Glomerular endothelial cell (primary cell): ENCODE measurements at regions not wholly inside any gene's neighbourhood (a gene's known extent, or its start where the extent isn't known, plus 50 kb on each side); places are given as distances from the start of the nearest gene placed in this dataset.
"Not testable (repeated sequence)": the region's sequence is repeated elsewhere in the genome, so short reads cannot be mapped to it uniquely, and the experiment has no call there.

Experiments
- DNase-seq: peaks from one replicate; pipeline ENCODE4 v3.0.0-alpha.2; 2011; ENCODE audit warnings: low read depth, low spot score; ENCODE audit errors: extremely low read depth

DNA sequence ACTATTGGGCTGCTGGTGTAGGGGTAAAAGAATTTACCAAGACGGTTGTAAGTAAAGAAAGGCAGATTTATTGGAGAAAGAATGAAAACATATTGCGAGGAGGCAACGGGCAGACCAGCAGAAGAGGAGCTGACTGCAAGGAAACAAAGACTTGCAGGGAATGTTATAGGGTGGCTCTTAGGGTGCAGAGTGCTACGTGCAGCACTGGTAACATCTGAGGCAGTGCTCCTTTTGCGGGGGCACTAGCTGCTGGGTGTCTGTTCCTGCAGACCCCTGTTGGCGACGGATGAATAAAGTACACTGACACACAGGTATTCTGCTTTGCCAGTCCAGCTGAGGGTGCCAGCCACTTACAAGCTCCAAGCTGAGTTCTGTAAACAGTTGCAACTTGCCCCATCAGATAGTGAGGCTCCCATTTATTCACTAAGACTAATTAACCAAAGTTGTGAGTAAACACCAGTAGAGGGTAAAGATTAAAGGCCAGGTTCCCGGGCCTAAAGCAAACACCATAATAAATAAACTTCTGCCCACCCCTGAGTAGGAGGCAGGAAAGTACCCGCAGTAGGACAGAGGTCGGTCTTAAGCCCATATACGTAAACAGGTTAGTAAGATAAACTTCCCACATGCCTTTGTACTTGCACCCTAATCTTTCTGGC lies 140.2 kb upstream of the KCNK1 start:
- no peak for DNase-seq

DNA sequence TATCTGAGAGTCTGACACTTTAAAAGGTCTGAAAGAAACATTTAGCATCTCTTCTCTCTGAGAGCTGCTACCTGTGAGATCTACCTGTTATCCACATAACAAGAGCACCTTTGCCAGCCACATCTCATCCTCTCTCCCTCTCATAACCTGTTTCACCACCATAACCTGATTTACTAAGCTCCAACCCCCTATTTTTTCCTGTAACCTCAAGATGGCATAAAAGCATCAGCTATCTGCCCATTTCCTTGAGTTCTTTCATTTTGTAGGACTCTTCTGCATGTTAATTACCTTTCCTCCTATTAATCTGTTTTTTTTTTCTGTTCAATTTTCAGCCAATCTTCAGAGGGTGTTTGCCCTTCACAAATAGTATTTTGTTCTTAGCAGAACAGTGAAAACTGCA lies 136.5 kb upstream of the KCNK1 start:
- DNase-seq, result no peak

DNA sequence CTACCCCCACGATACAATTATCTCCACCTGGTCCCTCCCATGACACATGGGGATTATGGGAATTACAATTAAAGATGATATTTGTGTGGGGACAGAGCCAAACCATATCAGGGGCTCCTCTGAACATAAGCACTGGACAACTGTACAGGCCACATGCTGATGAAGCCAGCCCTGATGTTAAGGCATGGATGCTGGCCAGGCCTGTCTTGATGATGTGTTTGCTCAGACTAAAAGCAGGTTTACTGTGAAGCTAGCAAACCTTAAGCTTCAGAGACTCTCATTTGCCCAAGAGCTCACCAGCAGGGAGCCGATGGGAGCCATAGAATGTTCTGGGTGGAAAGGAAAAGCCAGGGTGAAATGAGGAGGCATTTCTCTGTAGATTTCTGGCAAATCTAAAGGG lies 135.3 kb upstream of the KCNK1 start:
- no peak for DNase-seq

DNA sequence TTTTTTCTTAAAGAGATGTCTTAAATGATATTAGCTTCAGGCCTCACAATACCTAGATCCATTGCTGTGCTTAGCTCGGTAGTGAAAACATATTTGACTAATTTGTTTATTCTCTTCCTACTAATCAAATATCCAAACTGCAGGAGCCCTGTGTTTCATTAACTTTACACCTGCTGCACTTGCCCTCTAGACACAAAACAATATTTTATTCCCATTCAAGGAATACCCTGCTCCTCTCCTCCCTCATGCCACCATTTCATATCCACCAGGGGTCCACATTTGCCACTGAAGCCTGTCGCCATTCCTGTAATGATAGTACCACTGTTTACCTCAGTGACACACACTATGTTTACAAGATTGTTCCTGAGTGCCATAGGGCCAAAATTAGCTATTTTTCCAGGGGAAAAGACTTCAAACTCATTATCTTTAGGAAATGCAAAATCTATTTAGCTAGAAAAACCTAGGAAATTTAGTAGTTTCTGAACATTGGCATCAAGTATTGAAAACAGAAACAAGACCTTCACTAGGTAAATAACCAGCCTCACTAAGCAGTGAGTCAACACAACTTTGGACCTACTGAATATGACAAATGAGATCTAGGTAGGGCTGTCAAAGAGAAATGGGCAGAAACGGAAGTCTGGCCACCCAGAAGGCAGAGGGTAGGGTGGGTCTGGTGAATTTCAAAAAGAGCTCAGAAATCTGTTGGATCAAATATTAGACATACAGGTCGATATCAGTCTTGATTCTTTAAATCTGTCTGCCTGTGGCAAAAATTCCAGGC lies 134.6 kb upstream of the KCNK1 start:
- DNase-seq, result no peak

DNA sequence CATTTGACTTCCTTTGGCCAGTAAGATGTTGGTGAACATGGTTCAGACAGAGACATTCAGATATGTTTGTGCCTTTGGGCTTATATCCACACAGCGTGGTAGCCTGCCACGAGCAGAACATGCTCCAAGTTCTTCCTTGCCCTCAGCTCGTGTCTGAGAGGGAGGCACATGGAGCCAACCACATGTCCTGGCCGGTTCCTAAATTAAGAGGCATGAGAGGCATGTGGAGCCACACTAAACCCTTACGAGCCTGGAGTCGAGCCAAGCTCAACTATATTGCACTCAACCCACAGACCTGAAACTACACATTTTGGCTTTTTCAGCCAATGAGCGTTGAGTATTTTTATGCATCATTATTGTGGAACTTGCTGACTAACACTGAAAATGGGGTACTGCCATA lies 133.7 kb upstream of the KCNK1 start:
- DNase-seq, result no peak

DNA sequence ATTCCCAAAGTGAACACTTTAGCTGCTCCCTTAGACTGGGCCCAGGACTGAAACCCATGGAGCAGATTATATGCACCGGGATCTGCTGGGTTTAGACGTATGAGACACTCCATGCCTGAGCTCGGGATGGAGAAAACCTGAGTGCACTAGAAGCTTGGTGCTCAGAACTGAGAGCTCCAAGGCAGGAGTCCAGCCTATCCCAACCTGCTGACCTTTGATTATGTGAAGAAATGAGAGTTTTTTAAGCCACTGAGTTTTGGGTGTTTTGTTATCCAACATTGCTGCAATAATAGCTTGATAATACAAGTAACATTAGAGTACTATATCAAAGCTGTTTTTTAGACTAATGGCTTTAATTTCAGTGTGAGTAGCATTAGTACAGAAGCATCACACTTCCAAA lies 131.5 kb upstream of the KCNK1 start:
- DNase-seq, result no peak

DNA sequence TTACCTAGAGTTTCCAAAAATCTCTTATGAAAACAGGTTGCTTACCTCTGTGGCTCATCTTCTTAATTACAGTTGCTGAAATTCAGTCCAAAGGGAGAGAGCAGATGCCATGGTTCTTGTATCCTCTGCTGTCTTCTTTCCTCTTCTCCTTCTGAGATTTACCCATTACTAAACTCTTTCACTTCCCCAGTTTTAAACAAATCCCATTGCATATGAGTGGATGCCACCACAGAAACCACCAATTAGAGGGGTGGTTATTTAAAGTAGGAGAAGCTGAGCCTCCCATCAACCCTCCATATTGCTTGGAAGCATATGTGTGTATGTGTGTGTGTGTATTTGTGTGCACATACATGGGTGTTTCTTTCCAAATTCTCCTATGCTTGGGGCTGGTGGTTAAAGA lies 128.5 kb upstream of the KCNK1 start:
- DNase-seq, result no peak

DNA sequence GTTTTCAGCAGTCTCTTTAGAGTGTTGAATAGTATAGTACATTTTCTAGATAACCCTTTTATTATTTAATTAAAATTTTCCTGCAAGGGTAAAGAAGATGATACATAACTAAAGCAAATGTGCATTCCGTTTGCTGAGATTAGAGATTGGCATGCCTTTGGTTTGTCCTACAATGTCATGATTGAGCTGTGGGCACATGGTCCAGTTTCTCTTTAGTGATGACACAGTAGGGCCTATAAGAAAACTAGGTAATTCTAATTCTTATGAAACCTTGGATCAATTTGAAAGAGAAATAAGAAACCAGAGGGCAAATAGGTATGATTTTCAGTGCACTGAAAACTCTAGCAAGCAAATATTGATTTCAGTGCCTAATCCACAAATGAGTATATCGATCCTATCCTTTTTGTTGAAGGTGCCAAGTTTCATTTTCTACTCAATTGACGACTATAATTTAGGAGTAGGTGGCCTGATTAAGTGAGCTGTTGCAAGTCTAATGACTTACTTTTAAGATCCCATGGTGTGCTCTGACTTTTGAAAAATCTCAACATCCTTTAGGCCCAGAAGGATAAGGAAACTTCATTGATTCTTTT lies 128.0 kb upstream of the KCNK1 start:
- DNase-seq, result no peak

DNA sequence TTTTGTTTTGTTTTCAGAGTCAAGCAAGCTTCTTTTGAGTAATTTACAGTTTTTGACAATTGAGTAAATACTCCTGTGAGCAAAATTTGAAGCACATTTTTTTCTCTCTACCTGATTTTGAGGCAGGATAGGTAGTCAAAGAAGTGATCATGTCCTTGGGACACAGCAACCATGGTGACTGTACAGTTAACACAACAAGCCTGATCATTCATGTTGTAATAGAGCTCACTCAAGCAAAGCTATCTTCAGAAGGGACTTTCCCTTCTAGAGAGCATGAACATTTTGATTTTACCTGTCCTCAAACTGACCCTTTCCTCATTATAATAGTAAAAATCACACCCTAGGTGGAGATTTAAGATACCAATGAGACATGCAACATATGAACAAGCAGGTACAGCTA lies 126.5 kb upstream of the KCNK1 start:
- no peak for DNase-seq

DNA sequence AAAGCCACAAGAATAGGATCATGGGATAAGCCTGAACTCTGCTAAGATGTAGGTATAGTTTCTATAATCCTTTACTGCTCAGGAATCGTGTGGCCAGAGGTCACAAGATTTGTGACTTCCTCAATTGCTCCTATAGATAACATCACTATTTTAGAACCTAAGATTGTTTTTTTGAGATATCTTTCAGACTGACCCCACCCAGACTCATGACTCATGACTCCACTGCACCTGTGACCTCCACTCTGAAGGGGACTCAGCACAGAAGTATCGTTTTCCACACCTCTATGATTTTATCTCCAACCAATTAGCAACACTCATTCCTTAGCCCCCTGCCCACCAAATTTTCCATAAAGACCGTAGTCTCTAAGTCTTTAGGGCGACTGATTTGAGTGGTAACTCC lies 124.5 kb upstream of the KCNK1 start:
- DNase-seq, result no peak

DNA sequence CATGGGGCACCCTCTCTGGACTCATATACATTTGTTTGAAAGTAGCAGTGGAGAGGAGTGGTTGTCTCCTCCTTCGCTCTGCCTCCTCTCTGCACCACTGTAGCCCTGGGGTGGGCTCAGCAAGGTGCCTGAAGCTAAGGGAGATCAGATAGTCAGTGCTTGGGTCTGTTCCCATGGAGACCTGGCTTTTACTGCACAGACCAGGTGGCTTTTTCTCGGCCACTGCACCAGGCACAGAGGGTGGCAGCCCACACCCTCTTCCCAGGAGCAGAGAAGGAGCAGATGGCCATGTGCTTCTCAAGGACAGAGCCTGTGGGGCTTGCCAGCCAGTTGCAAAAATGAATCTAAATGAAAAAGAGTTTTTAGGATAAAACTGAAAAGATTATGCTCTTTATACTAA lies 123.4 kb upstream of the KCNK1 start:
- DNase-seq, result no peak

DNA sequence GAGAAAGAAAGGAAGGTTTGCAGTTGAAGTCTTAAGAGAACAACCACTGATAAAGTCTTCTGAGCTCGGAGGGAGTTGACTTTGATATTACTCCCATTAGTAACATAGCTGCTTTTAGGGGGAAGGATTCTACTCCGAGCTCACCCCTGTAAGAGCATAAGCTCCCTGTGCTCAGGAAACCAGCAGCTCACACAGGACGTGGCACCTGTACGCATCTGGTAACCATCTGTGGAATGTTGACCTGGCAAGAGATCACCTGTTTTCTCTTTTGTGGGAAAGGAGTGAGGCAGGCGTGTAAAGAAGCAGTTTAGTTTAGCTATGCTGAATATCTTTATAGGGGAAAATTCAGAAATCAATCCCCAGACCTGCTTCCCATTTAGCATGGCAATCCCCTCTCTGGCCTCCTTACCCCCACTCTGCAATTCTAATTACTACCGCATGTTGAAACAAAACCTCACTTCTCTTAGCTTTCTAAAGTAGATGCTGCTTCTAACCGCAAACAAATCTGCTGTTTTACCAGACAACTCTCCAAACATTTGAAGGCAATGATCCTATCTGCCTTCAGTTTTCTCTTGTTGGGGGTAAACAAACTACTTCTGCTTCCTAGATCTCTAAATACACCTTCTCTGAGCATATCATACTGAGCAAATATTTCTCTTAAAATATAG lies 121.8 kb upstream of the KCNK1 start:
- no peak for DNase-seq

DNA sequence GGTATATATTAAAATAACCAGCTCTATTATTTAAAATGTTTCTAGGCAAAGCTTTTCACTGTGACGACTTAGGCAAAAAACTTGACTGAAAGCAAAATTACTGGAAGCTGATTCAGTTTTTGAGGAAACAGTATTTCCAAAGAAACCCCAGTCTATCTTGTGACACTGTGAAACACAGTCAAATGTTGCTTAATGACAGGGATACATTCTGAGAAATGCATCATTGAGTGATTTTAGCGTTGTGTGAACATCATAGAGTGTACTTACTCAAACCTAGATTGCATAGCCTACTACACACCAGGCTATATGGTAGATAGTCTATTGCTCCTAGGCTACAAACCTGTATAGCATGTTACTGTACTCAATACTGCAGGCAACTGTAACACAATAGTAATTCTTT lies 116.9 kb upstream of the KCNK1 start:
- no peak for DNase-seq

DNA sequence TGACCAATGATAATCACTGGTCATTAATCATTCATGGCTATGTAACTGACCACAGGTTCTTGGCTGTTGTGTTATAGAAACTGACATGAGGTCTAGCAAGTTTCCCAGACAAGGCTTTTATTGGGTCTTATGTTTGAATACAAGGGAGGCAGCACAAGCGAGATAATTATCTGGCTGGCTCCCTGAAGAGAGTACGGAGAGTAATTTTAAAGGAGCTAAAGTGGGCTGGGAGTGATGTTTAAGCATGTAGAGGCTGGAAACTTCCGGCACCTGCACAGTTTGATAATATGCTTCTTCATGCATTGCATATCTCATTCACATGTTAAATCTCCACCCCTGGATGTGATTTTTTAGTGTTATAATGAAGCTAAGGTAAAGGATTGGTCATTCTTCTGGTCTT lies 116.2 kb upstream of the KCNK1 start:
- no peak for DNase-seq

DNA sequence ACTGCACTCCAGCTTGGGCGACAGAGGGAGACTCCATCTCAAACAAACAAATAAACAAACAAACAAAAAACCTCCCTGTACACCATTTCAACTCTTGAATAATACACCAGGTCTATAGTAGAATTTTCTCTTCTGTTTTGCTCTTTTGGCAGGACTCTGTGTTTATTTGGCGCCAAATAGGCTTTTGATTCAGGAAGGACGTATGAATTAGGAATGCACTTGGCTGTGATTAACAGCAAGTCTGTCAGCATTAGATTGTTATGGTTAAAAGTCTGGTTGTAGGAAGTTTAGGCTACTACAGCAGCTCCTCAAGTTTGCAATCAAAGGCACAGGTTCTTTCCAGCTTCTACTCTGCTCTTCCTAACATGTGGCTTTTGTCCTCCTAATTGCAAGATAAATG lies 113.8 kb upstream of the KCNK1 start:
- DNase-seq, result no peak

DNA sequence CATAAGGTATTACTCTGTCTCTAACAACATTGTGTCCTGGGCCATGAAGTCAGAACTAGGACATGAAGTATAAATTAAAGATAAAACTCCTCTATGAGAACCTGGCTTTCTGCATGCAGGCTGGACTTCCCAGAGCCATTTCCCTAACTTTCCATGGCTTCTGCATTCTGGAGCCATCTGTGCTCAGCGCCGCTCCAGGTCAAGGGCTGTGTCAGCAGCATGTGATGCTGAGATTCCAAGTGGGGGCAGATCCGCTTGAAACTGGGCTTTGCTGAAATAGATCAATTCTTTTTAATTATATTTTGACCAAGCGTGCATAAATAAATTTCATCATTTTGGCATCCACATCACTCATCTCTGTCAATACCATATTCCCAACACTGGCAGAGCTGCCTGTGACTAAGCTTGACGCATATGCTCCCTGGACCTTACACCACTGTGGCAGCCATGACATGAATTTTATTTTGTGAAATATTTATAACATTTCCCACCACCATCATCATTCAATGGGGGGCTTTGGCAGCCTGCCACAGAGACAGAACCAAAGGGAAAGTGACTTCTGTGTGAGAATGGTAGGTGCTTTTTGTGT lies 110.4 kb upstream of the KCNK1 start:
- no peak for DNase-seq

DNA sequence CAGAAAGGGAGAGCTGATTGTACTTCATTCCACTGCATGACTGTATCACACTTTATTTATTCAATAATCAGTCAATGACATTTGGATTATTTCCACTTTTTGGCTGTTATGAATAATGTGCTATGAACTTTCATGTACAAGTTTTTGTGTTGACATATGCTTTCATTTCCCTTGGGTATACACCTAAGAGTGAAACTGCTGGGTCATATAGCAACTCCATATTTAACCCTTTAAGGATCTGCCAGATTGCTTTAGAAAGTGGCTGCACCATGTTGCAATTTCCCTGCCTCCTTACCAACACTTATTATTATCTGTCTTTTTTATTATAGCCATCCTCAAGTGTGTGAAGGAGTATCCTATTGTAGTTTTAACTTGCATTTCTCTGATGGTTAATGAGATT lies 108.8 kb upstream of the KCNK1 start:
- DNase-seq, result no peak

DNA sequence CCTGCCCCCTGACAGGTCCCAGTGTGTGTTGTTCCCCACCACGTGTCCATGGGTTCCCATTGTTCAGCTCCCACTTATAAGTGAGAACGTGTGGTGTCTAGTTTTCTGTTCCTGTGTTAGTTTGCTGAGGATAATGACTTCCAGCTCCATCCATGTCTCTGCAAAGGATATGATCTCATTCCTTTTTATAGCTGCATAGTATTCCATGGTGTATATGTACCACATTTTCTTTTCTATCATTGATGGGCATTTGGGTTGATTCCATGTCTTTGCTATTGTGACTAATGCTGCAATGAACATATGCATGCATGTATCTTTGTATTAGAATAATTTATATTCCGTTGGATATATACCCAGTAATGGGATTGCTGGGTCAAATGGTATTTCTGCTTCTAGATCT lies 108.0 kb upstream of the KCNK1 start:
- DNase-seq, result not testable (repeated sequence)

DNA sequence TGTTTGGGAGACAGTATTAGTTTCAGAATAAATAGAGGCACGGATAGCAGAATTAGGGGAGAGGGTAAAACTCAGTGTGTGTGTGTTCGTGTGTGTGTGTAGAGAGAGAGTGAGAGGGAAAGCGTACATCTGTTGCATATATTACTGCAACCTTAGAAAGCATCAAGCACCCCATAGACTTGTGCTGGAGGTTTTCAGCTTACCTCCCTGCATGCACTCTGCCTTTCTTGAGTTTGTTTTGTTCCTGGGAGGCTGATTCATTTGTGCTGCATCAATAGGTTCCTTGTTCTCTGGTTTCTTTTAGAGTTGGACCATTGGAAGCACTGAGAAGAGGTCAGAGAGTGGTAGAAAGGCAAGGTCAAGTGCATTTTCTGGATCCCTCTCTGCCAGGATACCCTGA lies 104.4 kb upstream of the KCNK1 start:
- no peak for DNase-seq

DNA sequence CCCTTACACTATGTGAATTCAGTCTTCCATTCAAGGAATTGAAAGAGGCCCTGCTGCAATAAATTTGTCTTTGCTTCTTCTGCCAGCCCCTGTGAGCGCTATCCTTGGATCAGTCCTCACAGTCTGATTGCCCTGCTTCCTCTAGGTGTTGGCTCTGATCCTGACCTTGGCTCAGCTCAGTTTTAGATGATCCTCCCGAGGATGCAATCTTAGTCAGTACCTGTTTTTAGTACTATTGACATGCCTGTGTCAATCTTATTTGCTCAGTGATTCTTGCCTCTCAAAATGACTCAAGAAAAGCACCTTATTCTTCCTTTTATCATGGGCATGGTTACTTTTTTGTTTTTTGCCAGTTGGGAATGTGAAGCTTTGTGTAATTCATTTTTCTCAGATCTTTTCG lies 101.4 kb upstream of the KCNK1 start:
- no peak for DNase-seq

DNA sequence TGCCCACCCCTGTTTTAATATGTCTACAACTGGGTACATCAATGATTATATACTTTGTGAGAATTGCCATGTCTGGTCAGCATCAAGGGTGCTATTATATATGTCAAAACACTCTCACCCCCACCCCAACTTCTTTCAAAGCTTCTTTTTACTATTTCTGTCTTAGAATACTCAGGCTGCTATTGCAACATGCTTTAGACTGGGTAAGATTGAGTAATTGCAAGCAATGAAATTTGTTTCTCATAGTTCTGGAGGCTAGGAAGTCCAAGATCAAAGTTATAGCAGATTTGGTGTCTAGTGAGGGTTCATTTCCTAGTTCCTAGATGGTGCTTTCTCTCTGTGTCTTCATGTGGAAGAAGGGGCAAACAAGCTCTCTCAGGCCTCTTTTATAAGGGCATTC lies 100.5 kb upstream of the KCNK1 start:
- DNase-seq, result no peak
